ENCODE measurements at regions not wholly inside any gene's neighbourhood (a gene's known extent, or its start where the extent isn't known, plus 50 kb on each side); places are given as distances from the start of the nearest gene placed in this dataset.

- ChIA-PET POLR2A (no interaction called here), CTCF (no interaction called here)
- Mint-ChIP-seq H3K4me3 (ENCODE audit: unreplicated experiment) (no peak overlapping the region), H3K9me3 (ENCODE audit: unreplicated experiment) (no peaks in the 10 kb centered on the region), H3K27ac (ENCODE audit: unreplicated experiment) (no peak overlapping the region), H3K36me3 (ENCODE audit: insufficient read depth, unreplicated experiment) (no peaks in the 10 kb centered on the region), H3K4me1 (ENCODE audit: low read depth, unreplicated experiment) (no peaks in the 10 kb centered on the region), H3K27me3 (ENCODE audit: insufficient read depth, unreplicated experiment) (no peaks in the 10 kb centered on the region)
- no TSS peak for BruUV-seq (replicated peaks)
- Histone ChIP-seq H3K36me3 (ENCODE audit: control insufficient read depth, insufficient read depth, low read length) (no peaks in the 10 kb centered on the region), H3K4me3 (ENCODE audit: low read depth, low read length) (no peak overlapping the region), H3K9me3 (no peaks in the 10 kb centered on the region), H3K4me1 (no peaks in the 10 kb centered on the region), H3K27me3 (replicated peaks; ENCODE audit: control insufficient read depth, insufficient read depth, low read length) (no peaks in the 10 kb centered on the region)
- intact Hi-C loops (cut with micrococcal nuclease; ENCODE audit: unreplicated experiment), result no loop called here
- no peak for DNase-seq
- TF ChIP-seq CTCF (IDR thresholded peaks at IDR 0.05; ENCODE audit: insufficient read depth in 1 of 2, low read depth in 1 of 2, low read length in 1 of 2, severe bottlenecking in 1 of 2, unreplicated experiment in 1 of 2), result no peak
Observed at GRCh38 chr4:116438417-116438816, 647.0 kb downstream of the TRAM1L1 start.

DNA sequence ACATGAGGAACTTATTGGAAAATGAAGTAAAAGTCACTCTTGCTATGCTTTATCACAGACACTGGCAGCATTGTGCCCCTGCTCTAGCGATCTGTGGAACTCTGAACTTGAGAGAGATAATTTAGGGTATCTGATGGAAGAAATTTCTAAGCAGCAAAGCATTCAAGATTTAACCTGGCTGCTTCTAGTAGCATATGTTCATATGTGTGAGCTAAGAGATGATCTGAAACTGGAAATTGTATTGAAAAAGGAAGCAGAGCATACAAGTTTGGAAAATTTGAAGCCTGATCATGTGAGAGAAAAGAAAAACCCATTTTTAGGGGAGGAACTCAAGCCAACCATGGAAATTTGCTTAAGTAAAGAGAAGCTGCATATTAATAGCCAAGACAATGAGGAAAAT is 657.7 kb downstream of the TRAM1L1 start:
- Mint-ChIP-seq H3K27ac (ENCODE audit: unreplicated experiment) (no peak overlapping the region), H3K36me3 (ENCODE audit: insufficient read depth, unreplicated experiment) (no peaks in the 10 kb centered on the region), H3K9me3 (ENCODE audit: unreplicated experiment) (peaks cover 14% of the 10 kb centered on the region), H3K4me3 (ENCODE audit: unreplicated experiment) (no peak overlapping the region), H3K27me3 (ENCODE audit: insufficient read depth, unreplicated experiment) (no peaks in the 10 kb centered on the region), H3K4me1 (ENCODE audit: low read depth, unreplicated experiment) (no peaks in the 10 kb centered on the region)
- no TSS peak for BruUV-seq (replicated peaks)
- H3K9me3 ChIP-seq, result peaks cover 8% of the 10 kb centered on the region; the same call in 1 of the 2 replicates
- intact Hi-C loops (cut with micrococcal nuclease; ENCODE audit: unreplicated experiment), result no loop called here
- no peak overlapping the region for H3K4me3 ChIP-seq (ENCODE audit: low read depth, low read length)
- no peaks in the 10 kb centered on the region for H3K27me3 ChIP-seq (replicated peaks; ENCODE audit: control insufficient read depth, insufficient read depth, low read length)
- no peaks in the 10 kb centered on the region for H3K4me1 ChIP-seq
- DNase-seq, result no peak
- ChIA-PET POLR2A (no interaction called here), CTCF (no interaction called here)
- no peaks in the 10 kb centered on the region for H3K36me3 ChIP-seq (ENCODE audit: control insufficient read depth, insufficient read depth, low read length)
- no peak for TF ChIP-seq CTCF (IDR thresholded peaks at IDR 0.05; ENCODE audit: insufficient read depth in 1 of 2, low read depth in 1 of 2, low read length in 1 of 2, severe bottlenecking in 1 of 2, unreplicated experiment in 1 of 2)

GRCh38 chr4:116413222-116413621 is 672.2 kb downstream of the TRAM1L1 start:
- DNase-seq, result no peak
- Mint-ChIP-seq H3K36me3 (ENCODE audit: insufficient read depth, unreplicated experiment) (peaks cover 6% of the 10 kb centered on the region), H3K4me3 (ENCODE audit: unreplicated experiment) (no peak overlapping the region), H3K27ac (ENCODE audit: unreplicated experiment) (peak overlapping the region; percentile 64), H3K4me1 (ENCODE audit: low read depth, unreplicated experiment) (peaks cover 8% of the 10 kb centered on the region), H3K27me3 (ENCODE audit: insufficient read depth, unreplicated experiment) (no peaks in the 10 kb centered on the region), H3K9me3 (ENCODE audit: unreplicated experiment) (peaks cover 6% of the 10 kb centered on the region)
- no peaks in the 10 kb centered on the region for H3K9me3 ChIP-seq
- no peaks in the 10 kb centered on the region for H3K36me3 ChIP-seq (ENCODE audit: control insufficient read depth, insufficient read depth, low read length)
- BruUV-seq (replicated peaks), result no TSS peak
- H3K4me3 ChIP-seq (ENCODE audit: low read depth, low read length), result no peak overlapping the region
- POLR2A ChIA-PET, result no interaction called here
- peaks cover 9% of the 10 kb centered on the region for H3K4me1 ChIP-seq
- H3K27me3 ChIP-seq (replicated peaks; ENCODE audit: control insufficient read depth, insufficient read depth, low read length), result no peaks in the 10 kb centered on the region
- TF ChIP-seq CTCF (IDR thresholded peaks at IDR 0.05; ENCODE audit: insufficient read depth in 1 of 2, low read depth in 1 of 2, low read length in 1 of 2, severe bottlenecking in 1 of 2, unreplicated experiment in 1 of 2), result no peak
- CTCF ChIA-PET, result no interaction called here
- intact Hi-C loops (cut with micrococcal nuclease; ENCODE audit: unreplicated experiment), result no loop called here
